ENCODE measurements at regions not wholly inside any gene's neighbourhood (a gene's known extent, or its start where the extent isn't known, plus 50 kb on each side); places are given as distances from the start of the nearest gene placed in this dataset.

DNA sequence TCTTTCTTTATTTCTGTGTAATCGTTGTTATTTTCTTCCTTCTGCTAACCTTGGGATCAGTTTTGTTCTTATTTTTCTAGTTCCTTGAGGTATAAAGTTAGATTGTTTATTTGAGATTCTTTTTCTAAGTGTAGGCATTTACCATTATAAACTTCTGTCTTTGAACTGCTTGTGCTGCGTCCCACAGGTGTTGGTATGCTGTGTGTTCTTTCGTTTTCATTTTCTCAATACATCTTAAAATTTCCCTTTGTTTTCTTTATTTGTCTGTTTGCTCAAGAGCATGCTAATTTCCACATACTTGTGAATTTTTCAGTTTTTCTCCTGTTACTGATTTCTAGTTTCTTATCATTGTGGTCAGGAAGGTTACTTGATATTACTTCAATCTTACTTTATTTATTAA, 873.8 kb upstream of the GCFC2 start:
- no peak for DNase-seq (ENCODE audit: low read depth)

GRCh38 chr2:76579911-76580310, 869.2 kb upstream of the GCFC2 start:
- no peak for DNase-seq (ENCODE audit: low read depth)

DNA sequence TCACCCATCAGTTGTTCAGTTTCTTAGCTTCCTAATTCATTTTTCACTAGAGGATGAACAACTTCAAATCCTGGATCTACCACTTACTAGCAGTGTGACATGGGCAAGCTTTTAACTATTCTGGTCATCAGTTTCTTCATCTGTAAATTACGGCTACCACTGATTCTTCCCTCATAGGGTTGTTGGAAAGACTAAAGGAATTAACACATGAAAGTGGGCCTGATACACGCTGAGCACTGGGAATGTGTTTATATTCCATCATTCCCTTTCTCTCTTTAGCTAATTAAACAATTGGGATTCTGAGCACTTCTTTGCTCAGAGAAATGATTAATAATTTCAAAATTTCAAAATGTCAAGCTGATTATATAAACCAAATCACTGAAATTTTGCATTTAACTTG, 862.3 kb upstream of the GCFC2 start:
- DNase-seq (ENCODE audit: low read depth), result no peak

DNA sequence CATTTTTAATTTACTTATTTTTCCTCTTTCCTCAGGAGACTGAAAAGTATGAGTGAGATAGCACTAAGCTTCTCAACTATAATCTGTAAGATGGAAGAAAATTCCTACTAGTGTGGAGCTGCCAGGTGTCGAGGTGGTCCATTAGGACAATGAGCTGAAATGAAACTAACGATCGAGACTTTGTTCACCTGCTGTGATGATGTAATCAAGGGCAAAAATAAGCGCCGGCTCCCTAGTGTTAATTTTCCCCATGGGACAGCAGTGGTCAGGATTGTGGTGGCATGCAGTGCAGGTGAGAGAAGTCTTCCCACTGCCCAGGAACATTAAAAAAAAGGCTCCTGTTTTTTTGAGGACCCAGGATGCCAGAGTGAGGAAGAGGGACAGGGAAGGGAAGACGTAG, 859.1 kb upstream of the GCFC2 start:
- DNase-seq (ENCODE audit: low read depth), result no peak

DNA sequence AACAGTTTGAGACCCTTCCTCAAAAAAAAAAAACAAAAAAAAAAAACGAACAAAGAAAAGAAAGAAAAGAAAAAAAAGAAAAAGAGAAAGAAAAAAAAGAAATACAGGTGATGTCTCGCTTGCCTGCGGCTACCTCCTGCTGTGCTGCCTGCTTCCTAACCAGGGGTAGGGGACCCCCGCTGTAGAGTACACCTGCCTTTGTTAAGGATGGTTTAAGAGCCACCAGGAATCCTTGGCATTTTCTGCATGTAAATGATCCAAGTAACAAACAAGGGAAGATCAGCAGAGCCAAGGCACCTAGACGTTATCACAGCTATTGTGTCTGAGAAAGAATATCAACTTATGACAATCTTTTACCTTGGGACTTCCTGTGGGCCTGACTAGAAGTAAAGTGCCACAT, 856.8 kb upstream of the GCFC2 start:
- no peak for DNase-seq (ENCODE audit: low read depth)

- no peak for DNase-seq (ENCODE audit: low read depth)
Measured at GRCh38 chr2:76564734-76565133, 854.0 kb upstream of the GCFC2 start.

- no peak for DNase-seq (ENCODE audit: low read depth)
Measured at GRCh38 chr2:76563730-76564129, 853.0 kb upstream of the GCFC2 start.

DNA sequence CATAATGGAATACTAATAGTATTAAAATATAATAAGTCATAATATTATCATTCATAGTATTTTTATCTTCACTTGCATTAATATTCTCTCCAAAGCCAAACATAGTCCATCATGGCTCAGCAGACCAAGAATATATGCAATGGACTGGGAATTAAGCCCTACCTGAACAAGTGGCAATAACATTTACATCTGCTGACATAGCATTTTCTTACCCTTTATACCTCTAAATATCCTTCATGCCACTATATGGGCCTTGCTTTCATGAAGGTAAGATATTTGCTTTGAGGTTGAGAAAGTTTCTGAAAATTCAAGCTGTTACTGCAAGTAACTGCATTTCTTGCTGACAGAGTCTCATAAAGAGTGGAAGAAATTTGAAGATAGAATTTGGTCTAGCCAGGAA, 847.4 kb upstream of the GCFC2 start:
- DNase-seq (ENCODE audit: low read depth), result no peak

DNA sequence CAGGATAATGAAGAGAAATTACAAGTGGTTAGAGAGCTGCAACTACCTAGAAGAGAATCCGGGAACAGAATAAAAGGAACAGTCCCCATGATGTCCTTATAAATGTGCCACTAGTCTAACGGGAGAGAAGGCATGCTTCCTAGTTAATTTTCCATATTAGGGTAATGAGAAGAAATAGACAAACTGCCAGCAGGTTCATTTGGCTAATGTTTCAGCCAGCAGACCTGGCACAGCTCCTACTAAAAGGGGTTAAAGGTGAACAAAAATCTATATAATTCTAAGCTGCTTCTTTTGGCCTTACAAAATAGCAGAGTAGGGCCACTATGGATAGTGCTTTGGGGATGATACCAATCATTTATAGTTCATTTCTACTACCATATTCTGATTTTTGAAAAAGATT, 845.3 kb upstream of the GCFC2 start:
- DNase-seq (ENCODE audit: low read depth), result no peak

DNA sequence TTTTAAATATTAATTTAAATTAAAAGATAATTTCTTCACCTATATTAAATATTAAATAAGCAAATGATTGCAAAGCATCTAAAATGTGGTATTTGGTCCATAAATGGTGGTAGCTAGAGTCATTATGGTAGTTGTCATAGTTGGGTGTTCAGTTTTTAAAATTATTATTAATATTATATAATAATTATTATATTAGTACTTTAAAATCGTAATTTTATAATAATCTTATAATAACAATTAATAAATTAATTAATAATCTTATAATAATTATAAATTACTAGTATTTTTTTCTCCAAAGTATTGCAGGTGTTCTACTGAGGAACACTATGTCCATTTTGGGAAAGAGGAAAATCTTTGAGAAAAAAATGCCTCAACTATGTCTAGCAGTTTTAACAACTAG, 835.5 kb upstream of the GCFC2 start:
- no peak for DNase-seq (ENCODE audit: low read depth)

DNA sequence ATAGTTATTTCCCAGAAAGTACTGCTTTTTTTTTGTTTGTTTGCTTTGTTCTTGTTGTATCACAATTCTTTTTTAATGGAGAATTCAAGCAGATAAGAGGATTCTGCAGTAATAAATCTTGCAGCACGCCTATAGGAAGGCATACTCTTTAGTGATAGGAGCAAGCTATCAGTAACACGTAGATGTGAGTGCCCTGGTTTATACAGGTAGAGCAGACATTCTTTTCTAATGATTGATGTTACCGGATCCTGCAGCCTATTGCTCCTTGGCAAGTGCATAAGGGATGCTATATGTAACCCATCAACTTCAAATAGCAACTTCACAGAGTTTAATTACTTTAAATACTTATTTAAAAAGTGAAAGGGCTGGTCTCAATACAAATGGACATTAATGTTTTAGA, 834.2 kb upstream of the GCFC2 start:
- no peak for DNase-seq (ENCODE audit: low read depth)

DNA sequence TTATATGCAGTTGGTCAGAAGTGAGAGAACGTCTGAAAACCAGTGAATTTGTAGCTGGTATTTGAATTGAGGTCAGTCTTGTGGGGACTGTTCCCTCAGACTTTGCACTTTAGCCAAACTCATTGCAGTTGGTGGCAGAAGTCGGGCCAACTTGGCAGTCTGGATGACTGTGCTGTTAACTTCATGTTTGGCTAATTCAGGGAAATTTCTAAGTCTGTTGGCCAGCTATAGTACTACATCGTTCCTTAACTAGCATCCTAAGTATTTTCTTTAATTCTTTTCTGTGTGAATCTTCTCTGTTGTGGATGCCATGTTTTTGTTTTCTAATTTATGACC, 806.8 kb upstream of the GCFC2 start:
- no peak for DNase-seq (ENCODE audit: low read depth)

DNA sequence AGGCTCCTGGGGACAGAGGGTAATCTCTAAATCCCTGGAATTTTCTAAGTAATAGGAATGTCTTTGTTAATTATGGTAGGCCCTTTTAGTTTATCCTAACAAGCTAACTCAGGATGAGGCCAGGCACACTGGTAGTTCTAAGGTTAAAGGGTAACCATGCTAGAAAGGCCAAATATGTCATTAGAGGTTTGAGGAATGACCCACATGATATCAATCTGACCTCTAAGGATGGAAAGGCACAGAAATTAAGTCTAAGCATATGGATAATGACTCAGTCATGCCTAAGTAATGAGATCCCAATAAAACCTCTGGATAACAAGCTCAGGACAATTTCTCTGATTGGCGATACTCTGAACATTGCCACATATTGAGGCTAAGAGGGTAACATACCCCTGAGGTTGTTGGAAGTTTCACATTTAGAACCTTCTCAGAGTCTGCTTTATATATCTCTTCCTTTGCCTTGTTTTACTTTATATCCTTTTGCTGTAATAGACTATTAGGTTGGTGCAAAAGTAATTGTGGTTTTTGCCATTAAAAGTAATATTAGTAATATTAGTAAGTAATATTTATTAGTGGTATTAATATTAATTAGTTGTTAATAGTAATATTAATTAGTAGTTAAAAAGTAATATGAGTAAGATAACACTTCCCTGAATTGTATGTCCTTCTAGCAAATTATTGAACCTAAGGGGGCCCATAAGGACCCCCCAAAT, 806.3 kb upstream of the GCFC2 start:
- no peak for DNase-seq (ENCODE audit: low read depth)

GRCh38 chr2:76512201-76512820, 801.6 kb upstream of the GCFC2 start:
- DNase-seq (ENCODE audit: low read depth), result no peak

- no peak for DNase-seq (ENCODE audit: low read depth)
Measured at GRCh38 chr2:76506538-76506937, 795.8 kb upstream of the GCFC2 start.

DNA sequence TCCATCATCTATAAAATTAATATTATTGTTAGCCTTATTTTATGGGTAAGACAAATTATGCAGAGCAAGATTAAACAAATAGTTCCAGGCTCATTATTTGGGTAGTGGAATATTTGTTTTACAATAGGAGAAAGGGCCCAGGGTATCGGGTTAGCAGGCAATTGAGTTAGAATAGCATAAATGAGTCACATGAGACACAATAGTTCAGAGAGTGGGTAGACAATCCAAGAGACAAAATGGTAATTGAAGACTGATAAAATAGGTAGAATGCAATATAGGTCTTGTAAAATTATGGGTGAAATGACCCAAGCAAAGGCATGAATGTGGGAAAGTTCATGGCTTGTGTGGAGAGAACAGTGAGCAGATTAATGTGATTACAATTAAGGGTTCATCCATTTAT, 790.9 kb upstream of the GCFC2 start:
- no peak for DNase-seq (ENCODE audit: low read depth)

- DNase-seq (ENCODE audit: low read depth), result no peak
Measured at GRCh38 chr2:76498360-76498759, 787.6 kb upstream of the GCFC2 start.

DNA sequence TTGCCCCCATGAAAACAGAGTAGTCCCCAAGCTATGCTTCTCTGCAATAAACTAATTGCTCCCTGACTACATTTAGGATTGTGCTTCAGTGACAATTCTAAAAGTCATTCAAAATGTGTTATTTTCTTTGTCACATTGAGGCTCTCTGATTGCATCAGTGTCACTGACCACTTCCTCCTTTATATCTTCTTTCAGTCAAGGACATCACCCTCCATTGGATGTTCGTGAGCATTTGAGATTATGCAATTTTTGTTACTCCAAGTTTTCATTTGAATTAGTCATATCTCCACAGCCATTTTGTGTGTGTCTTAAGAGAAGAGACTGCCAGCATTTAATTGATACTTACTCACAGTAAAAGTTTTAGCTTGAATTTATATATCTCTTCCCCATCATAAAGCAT, 780.8 kb upstream of the GCFC2 start:
- DNase-seq (ENCODE audit: low read depth), result no peak

DNA sequence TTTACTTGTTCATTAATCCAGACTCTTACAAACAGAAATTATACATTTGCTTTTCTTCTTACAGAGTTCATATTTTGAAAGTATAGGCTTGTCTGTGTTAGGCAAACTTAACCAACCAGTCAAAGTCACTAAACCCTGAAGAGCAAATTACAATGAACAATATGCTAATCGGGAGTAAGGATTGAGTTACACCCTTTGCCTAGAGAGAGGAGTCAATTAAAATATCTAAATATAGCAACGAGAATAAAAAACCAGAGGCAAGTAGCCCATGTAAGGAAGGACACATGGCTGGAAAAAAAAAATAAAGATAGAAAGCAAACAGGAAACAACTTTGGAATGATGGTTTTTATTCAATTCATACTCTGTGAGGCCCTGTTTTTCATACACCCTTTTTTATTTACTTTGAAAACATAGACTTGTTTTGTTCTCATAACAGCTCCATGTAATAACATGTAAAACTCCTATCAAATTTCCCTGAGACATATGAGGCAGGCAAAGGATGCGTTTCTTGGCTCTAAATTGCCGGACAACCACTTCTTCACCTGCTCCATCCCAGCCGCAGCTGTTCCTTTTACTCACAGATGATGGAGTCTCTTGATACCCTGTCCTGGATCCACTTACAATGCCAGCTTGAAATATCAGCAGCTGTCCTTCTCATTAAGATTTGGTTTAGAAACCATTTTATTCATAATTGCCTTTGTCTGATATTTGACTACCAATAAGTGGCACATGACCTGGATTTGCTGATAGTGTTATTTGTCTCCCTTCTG, 767.7 kb upstream of the GCFC2 start:
- peak; percentile 24 for DNase-seq (ENCODE audit: low read depth)

DNA sequence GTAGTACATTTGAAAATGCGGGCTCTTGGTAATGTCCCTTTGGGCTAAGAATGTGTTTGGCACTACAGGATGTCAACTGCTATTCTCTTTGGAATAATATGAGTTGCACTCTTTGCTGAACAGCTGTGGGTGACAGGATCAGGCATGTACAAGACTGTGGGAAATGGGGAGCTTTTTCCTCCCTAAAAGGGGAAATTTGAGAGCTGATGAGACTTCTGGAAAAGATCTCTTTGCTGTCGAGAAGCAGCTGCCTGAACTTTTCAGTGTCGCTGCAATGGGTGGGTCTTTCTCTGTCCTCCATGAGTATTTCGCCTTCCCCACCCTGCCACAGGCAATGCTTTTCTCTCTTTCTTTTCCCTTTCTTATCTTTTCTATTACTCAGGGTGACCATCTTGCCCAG, 762.2 kb upstream of the GCFC2 start:
- DNase-seq (ENCODE audit: low read depth), result no peak

DNA sequence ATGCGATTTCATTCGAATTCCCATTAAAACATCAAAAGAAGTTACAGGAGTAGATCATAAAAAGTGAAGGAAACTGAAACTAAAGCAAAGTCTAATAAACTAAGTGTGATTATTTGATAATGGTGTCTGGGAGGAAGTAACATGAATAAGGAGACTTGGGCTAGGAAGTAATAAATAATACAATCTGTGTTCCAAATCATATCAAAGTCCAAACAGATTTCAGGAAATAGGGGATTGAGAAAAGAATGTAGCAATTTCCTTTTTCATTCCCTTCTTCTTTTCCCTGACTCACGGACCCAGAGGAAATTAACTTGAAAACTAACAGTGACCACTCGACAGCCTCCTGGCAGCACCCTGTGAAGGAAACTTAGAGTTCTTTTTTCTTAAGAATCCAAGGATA, 758.4 kb upstream of the GCFC2 start:
- no peak for DNase-seq (ENCODE audit: low read depth)

DNA sequence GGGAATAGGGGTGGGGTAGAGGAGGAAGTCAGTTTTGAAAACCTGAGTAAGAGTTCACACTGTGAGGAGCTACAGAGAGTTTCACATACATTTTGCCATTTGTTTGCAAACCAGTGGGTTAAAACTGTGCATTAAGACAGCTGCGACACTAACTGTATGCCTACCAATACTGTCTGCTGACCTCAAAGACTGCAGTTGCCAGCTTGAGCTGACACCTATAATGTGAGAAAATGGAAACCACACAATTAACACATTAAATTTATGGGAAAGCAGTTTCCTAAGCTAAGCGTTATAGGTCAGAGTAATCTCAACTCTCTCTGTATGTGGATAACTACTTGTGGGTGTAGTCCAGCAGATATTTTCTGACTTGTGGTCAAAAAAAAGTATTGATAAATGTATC, 756.6 kb upstream of the GCFC2 start:
- no peak for DNase-seq (ENCODE audit: low read depth)

- DNase-seq (ENCODE audit: low read depth), result no peak
Measured at GRCh38 chr2:76464310-76464709, 753.6 kb upstream of the GCFC2 start.
